HepG2 (cell line): ENCODE measurements at regions not wholly inside any gene's neighbourhood (a gene's known extent, or its start where the extent isn't known, plus 50 kb on each side); places are given as distances from the start of the nearest gene placed in this dataset.

Experiments
- E2F5 ChIP-seq: sonication (generic); formaldehyde crosslinking; conservative IDR thresholded peaks from 2 replicates; pipeline ENCODE4 v1.4.0; 2020; ENCODE audit warnings: missing genetic modification reagents
- KDM2A ChIP-seq: sonication (generic); formaldehyde crosslinking; IDR thresholded peaks from 2 replicates; pipeline ENCODE4 v1.4.0; 2020; ENCODE audit warnings: low read depth, missing genetic modification reagents, borderline replicate concordance
- POLR2A ChIP-seq, 2 experiments: IDR thresholded peaks; 2 replicates each; pipeline ENCODE4 v1.6.1; 2011; ENCODE audit warnings: low read depth in 2 of 2, low read length in 2 of 2, mild to moderate bottlenecking in 1 of 2, moderate library complexity in 1 of 2; ENCODE audit not compliant: insufficient read depth in 1 of 2
- TCF7L2 ChIP-seq: IDR thresholded peaks from 2 replicates; pipeline ENCODE4 v1.6.1; 2011; ENCODE audit warnings: mild to moderate bottlenecking, low read depth, low read length, moderate library complexity
- TGIF2 ChIP-seq: IDR thresholded peaks from 2 replicates; pipeline ENCODE4 v1.6.1; 2016; ENCODE audit warnings: control low read depth, missing compliant biosample characterization
- ZFP37 ChIP-seq: sonication (generic); formaldehyde crosslinking; IDR thresholded peaks from 2 replicates; pipeline ENCODE4 v1.4.0; 2020; ENCODE audit warnings: missing genetic modification reagents, borderline replicate concordance
- ZNF10 ChIP-seq: sonication (generic); formaldehyde crosslinking; IDR thresholded peaks from 2 replicates; pipeline ENCODE4 v1.4.0; 2020; ENCODE audit warnings: mild to moderate bottlenecking, low read depth, missing genetic modification reagents, borderline replicate concordance
- ZSCAN31 ChIP-seq: sonication (generic); formaldehyde crosslinking; IDR thresholded peaks from 2 replicates; pipeline ENCODE4 v1.5.0; 2020; ENCODE audit warnings: low read depth, mild to moderate bottlenecking, missing genetic modification reagents

DNA sequence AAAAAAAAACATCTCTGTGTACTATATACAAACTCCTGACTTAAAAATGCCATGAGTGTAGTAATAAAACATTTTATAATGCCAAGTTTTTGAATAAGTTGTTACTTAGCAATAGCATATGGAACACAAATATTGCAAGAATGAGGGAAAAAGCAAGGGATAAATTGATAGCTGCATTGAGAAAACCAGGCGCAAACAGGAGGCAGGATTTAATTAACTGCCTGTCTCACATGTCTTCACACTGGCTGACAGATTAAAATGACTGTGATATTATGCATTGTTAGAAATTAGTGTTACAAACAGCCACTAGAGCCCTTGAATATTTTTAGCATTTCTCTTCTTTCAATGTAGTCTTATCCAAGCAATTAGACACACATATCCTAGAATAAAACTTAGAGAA lies 1817.5 kb upstream of the NUDT12 start:
- TF ChIP-seq ZSCAN31 (no peak), TCF7L2 (no peak), ZFP37 (CRISPR knock-in tag) (no peak), TGIF2 (no peak), POLR2A (IDR thresholded peaks at IDR 0.05; ENCODE audit: insufficient read depth in 1 of 2, low read depth in 2 of 2, low read length in 2 of 2) (no peak), E2F5 (CRISPR knock-in tag) (no peak), KDM2A (CRISPR knock-in tag) (no peak), ZNF10 (CRISPR knock-in tag) (no peak)
